Gastrocnemius medialis (tissue), 4 donors: ENCODE measurements at regions not wholly inside any gene's neighbourhood (a gene's known extent, or its start where the extent isn't known, plus 50 kb on each side); places are given as distances from the start of the nearest gene placed in this dataset.

Experiments
- ATAC-seq, 2 donors: fragments of 150-250 bp; one replicate each; pipeline ENCODE4 v1.9.1; 2016
- DNase-seq, 2 donors: peaks; one replicate each; pipeline ENCODE4 v3.0.0-alpha.2; 2019
- H3K27ac ChIP-seq, 4 donors: fragments of 200-600 bp; sonication (generic); 1 replicate in 1 of 4; 2 replicates in 3 of 4; pipeline ENCODE4 v1.5.1; 2016 to 2018; ENCODE audit warnings: mild to moderate bottlenecking in 2 of 4, moderate library complexity in 1 of 4
- H3K27me3 ChIP-seq, 3 donors: fragments of 200-600 bp; sonication (generic) in 2 of 3; 1 replicate in 1 of 3; 2 replicates in 2 of 3; pipeline versions ENCODE4 v1.5.1 to v1.6.0; 2016 to 2019; ENCODE audit warnings: mild to moderate bottlenecking in 1 of 3, moderate library complexity in 1 of 3
- H3K36me3 ChIP-seq, 2 donors: fragments of 200-600 bp; sonication (generic) in 1 of 2; one replicate each; pipeline ENCODE4 v1.5.1; 2017 to 2018
- H3K4me1 ChIP-seq, 2 donors: fragments of 200-600 bp; sonication (generic) in 1 of 2; one replicate each; pipeline ENCODE4 v1.5.1; 2016 to 2017; ENCODE audit warnings: mild to moderate bottlenecking in 2 of 2
- H3K4me3 ChIP-seq, 4 donors: fragments of 200-600 bp; sonication (generic) in 3 of 4; 1 replicate in 1 of 4; 2 replicates in 3 of 4; pipeline ENCODE4 v1.5.1; 2016 to 2019; ENCODE audit warnings: mild to moderate bottlenecking in 2 of 4
- H3K9me3 ChIP-seq, 3 donors: fragments of 200-600 bp; sonication (generic) in 2 of 3; 1 replicate in 1 of 3; 2 replicates in 2 of 3; pipeline ENCODE4 v1.5.1; 2016 to 2019
- POLR2A ChIP-seq, 2 donors: fragments of 450-650 bp; IDR thresholded peaks; one replicate each; pipeline ENCODE4 v1.6.1; 2017; ENCODE audit warnings: antibody characterized with exemption in 2 of 2, mild to moderate bottlenecking in 2 of 2, moderate library complexity in 2 of 2
- in situ Hi-C, 4 donors: fragments of 200-750 bp; cut with MboI; loops; one replicate each; pipeline versions ENCODE4 v1.15.0 to v1.8.0; 2017; ENCODE audit warnings: low sequenced_read_pairs in 4 of 4
- intact Hi-C: fragments of 100-400 bp; cut with DNase I; formaldehyde crosslinking; loops from one replicate; pipeline ENCODE4 v1.15.1; 2023; ENCODE audit warnings: low total_unique reads
- TF ChIP-seq, protein P1 (sequence below), 5 experiments: fragments of 450-650 bp in 3 of 5; fragments of 200-600 bp in 2 of 5; sonication (generic) in 2 of 5; IDR thresholded peaks in 4 of 5; conservative IDR thresholded peaks in 1 of 5; 1 replicate in 4 of 5; 2 replicates in 1 of 5; pipeline ENCODE4 v1.5.1; 2016 to 2019; ENCODE audit warnings: antibody characterized with exemption in 5 of 5, mild to moderate bottlenecking in 3 of 5, moderate library complexity in 3 of 5

DNA sequence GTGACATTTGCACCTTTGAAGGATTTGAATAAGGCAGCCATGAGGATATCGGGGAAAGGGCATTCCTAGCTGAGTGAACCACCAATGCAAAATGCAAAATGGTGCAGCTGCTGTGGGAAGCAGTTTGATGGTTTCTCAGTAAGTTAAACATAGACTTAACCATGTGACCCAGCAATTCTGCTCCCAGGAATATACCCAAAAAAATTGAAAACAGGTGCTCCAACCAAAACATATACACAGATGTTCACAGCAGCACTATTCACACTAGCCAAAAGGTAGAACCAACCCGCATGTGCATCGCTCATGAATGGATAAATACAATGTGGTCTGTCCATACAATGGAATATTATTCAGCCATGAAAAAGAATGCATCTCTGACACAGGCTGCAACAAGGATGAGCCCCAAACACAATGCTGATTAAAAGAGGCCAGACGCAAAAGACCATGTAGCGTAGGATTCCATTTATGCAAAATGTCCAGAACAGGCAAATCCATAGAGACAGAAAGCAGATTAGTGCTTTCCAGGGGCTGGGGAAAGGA, 215.0 kb upstream of the MYL2 start:
- ATAC-seq = no peak
- Histone ChIP-seq H3K9me3 (no peaks in the 10 kb centered on the region), H3K4me3 (no peak overlapping the region), H3K27ac (no peak overlapping the region), H3K4me1 (no peaks in the 10 kb centered on the region), H3K27me3 (peaks cover 0 to 5% (median 0%) of the 10 kb centered on the region in 3 donors), H3K36me3 (no peaks in the 10 kb centered on the region)
- TF ChIP-seq POLR2A (IDR thresholded peaks at IDR 0.05) = no peak
- TF ChIP-seq, protein P1, sequence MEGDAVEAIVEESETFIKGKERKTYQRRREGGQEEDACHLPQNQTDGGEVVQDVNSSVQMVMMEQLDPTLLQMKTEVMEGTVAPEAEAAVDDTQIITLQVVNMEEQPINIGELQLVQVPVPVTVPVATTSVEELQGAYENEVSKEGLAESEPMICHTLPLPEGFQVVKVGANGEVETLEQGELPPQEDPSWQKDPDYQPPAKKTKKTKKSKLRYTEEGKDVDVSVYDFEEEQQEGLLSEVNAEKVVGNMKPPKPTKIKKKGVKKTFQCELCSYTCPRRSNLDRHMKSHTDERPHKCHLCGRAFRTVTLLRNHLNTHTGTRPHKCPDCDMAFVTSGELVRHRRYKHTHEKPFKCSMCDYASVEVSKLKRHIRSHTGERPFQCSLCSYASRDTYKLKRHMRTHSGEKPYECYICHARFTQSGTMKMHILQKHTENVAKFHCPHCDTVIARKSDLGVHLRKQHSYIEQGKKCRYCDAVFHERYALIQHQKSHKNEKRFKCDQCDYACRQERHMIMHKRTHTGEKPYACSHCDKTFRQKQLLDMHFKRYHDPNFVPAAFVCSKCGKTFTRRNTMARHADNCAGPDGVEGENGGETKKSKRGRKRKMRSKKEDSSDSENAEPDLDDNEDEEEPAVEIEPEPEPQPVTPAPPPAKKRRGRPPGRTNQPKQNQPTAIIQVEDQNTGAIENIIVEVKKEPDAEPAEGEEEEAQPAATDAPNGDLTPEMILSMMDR (IDR thresholded peaks at IDR 0.05 in 4 of 5, conservative IDR thresholded peaks at IDR 0.05 in 1 of 5) = no peak
- in situ Hi-C loops = no loop called here
- DNase-seq = no peak
- intact Hi-C loops = no loop called here

DNA sequence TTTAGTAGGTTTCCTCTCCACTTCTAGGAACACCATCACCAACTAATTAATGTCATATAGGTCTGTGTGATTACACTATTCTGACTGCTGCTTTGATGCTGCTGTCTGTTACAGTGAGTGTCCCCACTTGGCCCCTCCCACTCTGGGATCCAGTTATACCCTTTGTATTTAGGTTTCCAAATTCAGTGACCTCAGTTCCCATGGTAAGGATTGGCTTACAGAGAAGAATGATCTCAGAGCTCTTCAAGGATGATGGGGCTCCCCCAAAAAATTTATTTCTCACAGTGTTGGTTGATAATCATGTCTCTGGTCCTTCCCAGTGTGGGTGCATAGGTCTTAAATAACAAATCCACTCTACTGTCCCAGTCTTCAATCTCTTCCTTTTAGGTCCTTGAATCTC, 210.0 kb upstream of the MYL2 start:
- TF ChIP-seq, protein P1 (IDR thresholded peaks at IDR 0.05 in 4 of 5, conservative IDR thresholded peaks at IDR 0.05 in 1 of 5) = no peak
- TF ChIP-seq POLR2A (IDR thresholded peaks at IDR 0.05) = no peak
- ATAC-seq (no peak), DNase-seq (no peak)
- Histone ChIP-seq H3K4me1 (no peaks in the 10 kb centered on the region), H3K36me3 (no peaks in the 10 kb centered on the region), H3K9me3 (no peaks in the 10 kb centered on the region), H3K4me3 (no peak overlapping the region), H3K27ac (no peak overlapping the region), H3K27me3 (peaks cover 0 to 1% (median 0%) of the 10 kb centered on the region in 3 donors)
- intact Hi-C loops (no loop called here), in situ Hi-C loops (no loop called here)

DNA sequence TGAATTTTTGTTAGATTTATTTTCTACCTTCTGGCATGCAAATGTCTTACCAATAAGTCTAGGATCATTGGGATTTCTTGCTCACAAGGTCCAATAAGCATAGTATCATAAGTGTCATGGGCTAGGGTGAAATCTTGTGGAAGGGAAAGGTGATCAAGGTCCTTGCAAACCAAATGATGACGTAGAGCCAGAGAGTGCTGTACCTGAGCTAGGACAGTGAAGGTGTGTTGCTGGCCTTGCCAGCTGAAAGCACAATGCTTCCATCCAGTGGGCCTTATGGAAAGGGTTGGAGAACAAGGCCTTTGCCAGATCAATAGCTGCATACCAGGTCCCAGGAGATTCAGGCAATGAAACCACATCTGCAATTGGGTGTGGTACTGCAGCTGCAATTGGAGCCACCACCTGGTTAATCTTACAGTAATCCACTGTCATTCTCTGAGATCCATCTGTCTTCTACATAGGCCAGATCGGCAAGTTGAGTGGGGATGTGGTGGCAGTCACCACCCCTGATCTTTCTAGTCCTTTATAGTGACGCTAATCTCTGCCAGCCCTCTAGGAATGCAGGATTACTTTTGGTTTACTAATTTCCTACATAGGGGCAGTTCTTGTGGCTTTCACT, 208.9 kb upstream of the MYL2 start:
- Histone ChIP-seq H3K4me1 (no peaks in the 10 kb centered on the region), H3K27ac (no peak overlapping the region), H3K4me3 (no peak overlapping the region), H3K9me3 (no peaks in the 10 kb centered on the region), H3K36me3 (no peaks in the 10 kb centered on the region), H3K27me3 (no peaks in the 10 kb centered on the region)
- ATAC-seq = no peak
- TF ChIP-seq, protein P1 (IDR thresholded peaks at IDR 0.05 in 4 of 5, conservative IDR thresholded peaks at IDR 0.05 in 1 of 5) = no peak
- no peak for TF ChIP-seq POLR2A (IDR thresholded peaks at IDR 0.05)
- in situ Hi-C loops (no loop called here), intact Hi-C loops (no loop called here)
- no peak for DNase-seq

DNA sequence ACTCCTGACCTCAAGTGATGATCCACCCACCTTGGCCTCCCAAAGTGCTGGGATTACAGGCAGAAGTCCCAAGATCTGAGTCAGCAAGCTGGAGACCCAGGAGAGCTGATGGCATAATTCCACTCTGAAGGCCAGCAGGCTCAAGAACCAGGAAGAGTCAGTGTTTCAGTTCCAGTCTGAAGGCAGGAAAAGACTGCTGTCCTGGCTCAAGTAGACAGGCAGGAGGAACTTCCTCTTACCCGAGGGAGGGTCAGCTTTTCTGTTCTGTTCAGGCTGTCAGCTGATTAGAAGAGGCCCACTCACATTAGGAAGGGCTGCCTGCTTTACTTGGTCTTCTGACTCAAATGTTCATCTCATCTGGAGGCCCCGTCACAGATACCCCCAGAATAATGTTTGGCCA, 206.0 kb upstream of the MYL2 start:
- in situ Hi-C loops (no loop called here), intact Hi-C loops (no loop called here)
- no peak overlapping the region for H3K27ac ChIP-seq
- H3K36me3 ChIP-seq = no peaks in the 10 kb centered on the region
- DNase-seq (peak in 1 of 2 donors; percentile 17), ATAC-seq (peak; percentile 16 to 36)
- H3K27me3 ChIP-seq = no peaks in the 10 kb centered on the region
- H3K4me3 ChIP-seq = no peak overlapping the region
- peaks cover 8 to 11% of the 10 kb centered on the region in 2 donors for H3K4me1 ChIP-seq
- TF ChIP-seq POLR2A (IDR thresholded peaks at IDR 0.05) = no peak
- TF ChIP-seq, protein P1 (IDR thresholded peaks at IDR 0.05 in 4 of 5, conservative IDR thresholded peaks at IDR 0.05 in 1 of 5) = no peak
- no peaks in the 10 kb centered on the region for H3K9me3 ChIP-seq

DNA sequence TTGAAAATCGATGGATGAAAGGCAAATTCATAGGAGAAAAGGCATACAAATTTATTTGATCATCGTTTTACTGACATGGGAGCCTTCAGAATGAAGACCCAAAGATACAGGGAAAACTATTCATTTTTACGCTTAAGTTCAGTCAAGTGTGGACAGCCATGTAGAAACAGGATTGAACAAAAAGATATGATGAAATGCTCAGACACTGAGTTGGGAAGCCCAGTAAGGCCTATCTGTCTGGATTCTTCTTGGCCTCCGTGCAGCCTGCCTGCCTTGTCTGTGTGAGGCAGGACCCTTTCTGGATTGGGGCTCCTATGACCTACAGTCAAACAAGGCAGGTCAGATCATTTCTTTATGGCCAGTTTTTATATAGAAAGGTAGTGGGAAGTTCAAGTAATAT, 203.8 kb upstream of the MYL2 start:
- in situ Hi-C loops = no loop called here
- Histone ChIP-seq H3K9me3 (no peaks in the 10 kb centered on the region), H3K36me3 (no peaks in the 10 kb centered on the region), H3K4me1 (peaks cover 8 to 11% of the 10 kb centered on the region in 2 donors), H3K27me3 (no peaks in the 10 kb centered on the region), H3K4me3 (no peak overlapping the region), H3K27ac (no peak overlapping the region)
- no peak for TF ChIP-seq POLR2A (IDR thresholded peaks at IDR 0.05)
- TF ChIP-seq, protein P1 (IDR thresholded peaks at IDR 0.05 in 4 of 5, conservative IDR thresholded peaks at IDR 0.05 in 1 of 5) = no peak
- intact Hi-C loops = no loop called here
- DNase-seq (no peak), ATAC-seq (no peak)
